Common myeloid progenitor, CD34-positive (primary cell): ENCODE measurements at regions not wholly inside any gene's neighbourhood (a gene's known extent, or its start where the extent isn't known, plus 50 kb on each side); places are given as distances from the start of the nearest gene placed in this dataset.

Source experiments
- CTCF ChIA-PET: fragments of 350-600 bp; sonication (Branson Sonifier 250); formaldehyde crosslinking; loops from one replicate; lab custom pipeline; 2021; ENCODE audit warnings: antibody characterized with exemption; lab: Charles Lee
- POLR2A ChIA-PET: fragments of 350-600 bp; sonication (Branson Sonifier 250); formaldehyde crosslinking; loops from one replicate; lab custom pipeline; 2021; ENCODE audit warnings: antibody characterized with exemption; lab: Charles Lee
- DNase-seq, 3 donors: peaks; one replicate each; pipeline versions ENCODE4 v3.0.0 to v3.0.0-alpha.2; 2013
- H3K27ac ChIP-seq, 2 experiments: 1 replicate in 1 of 2; 2 replicates in 1 of 2; pipeline ENCODE4 v1.7.0; 2013; ENCODE audit warnings: inconsistent platforms in 2 of 2, low read length in 2 of 2, mild to moderate bottlenecking in 2 of 2, low read depth in 1 of 2, moderate library complexity in 1 of 2; ENCODE audit not compliant: severe bottlenecking in 2 of 2, insufficient read depth in 1 of 2, poor library complexity in 1 of 2
- H3K27me3 ChIP-seq, 5 experiments: replicated peaks in 2 of 5; 1 replicate in 3 of 5; 2 replicates in 2 of 5; pipeline versions ENCODE4 v1.6.1 to v1.7.0; 2013; ENCODE audit warnings: low read length in 4 of 5, mild to moderate bottlenecking in 2 of 5, moderate library complexity in 2 of 5, inconsistent platforms in 1 of 5; ENCODE audit not compliant: insufficient read depth in 5 of 5, control insufficient read depth in 4 of 5
- H3K36me3 ChIP-seq, 4 experiments: 1 replicate in 2 of 4; 2 replicates in 2 of 4; pipeline versions ENCODE4 v1.6.1 to v1.7.0; 2013; ENCODE audit warnings: low read length in 3 of 4, control low read depth in 1 of 4, mild to moderate bottlenecking in 1 of 4; ENCODE audit not compliant: control insufficient read depth in 4 of 4, insufficient read depth in 4 of 4
- H3K4me1 ChIP-seq, 4 experiments: 1 replicate in 3 of 4; 2 replicates in 1 of 4; pipeline versions ENCODE4 v1.6.1 to v1.7.1; 2013; ENCODE audit warnings: low read length in 3 of 4, mild to moderate bottlenecking in 3 of 4, control low read depth in 1 of 4, inconsistent platforms in 1 of 4, moderate library complexity in 1 of 4; ENCODE audit not compliant: control insufficient read depth in 4 of 4, insufficient read depth in 4 of 4; ENCODE audit errors: control extremely low read depth in 1 of 4
- H3K4me3 ChIP-seq, 7 experiments: 1 replicate in 4 of 7; 2 replicates in 3 of 7; pipeline versions ENCODE4 v1.5.1 to v1.7.0; 2013; ENCODE audit warnings: mild to moderate bottlenecking in 7 of 7, low read length in 6 of 7, moderate library complexity in 6 of 7, inconsistent platforms in 2 of 7, low read depth in 2 of 7, control low read depth in 1 of 7; ENCODE audit not compliant: insufficient read depth in 4 of 7, control insufficient read depth in 1 of 7; ENCODE audit errors: extremely low read depth in 1 of 7
- H3K9me3 ChIP-seq, 5 experiments: 1 replicate in 4 of 5; 2 replicates in 1 of 5; pipeline versions ENCODE4 v1.6.1 to v1.7.1; 2013; ENCODE audit warnings: low read length in 4 of 5, mild to moderate bottlenecking in 2 of 5, inconsistent platforms in 1 of 5, low read depth in 1 of 5, moderate library complexity in 1 of 5; ENCODE audit not compliant: control insufficient read depth in 4 of 5, insufficient read depth in 2 of 5; ENCODE audit errors: control extremely low read depth in 1 of 5
- WGBS: methylation state at CpG from one replicate; pipeline ENCODE4 v1.1.5; 2013; ENCODE audit not compliant: insufficient coverage; 5-methylcytosine and 5-hydroxymethylcytosine counted together

- Histone ChIP-seq H3K36me3 (no peaks in the 10 kb centered on the region), H3K4me1 (peaks cover 0 to 6% (median 0%) of the 10 kb centered on the region in 4 experiments), H3K27ac (no peak overlapping the region), H3K9me3 (peaks cover 0 to under 1% (median 0%) of the 10 kb centered on the region in 5 experiments), H3K4me3 (no peak overlapping the region), H3K27me3 (no peaks in the 10 kb centered on the region)
- POLR2A ChIA-PET: interaction anchor here (0.6 kb wide), 1 partner anchor 135 kb away, joined by 5 read pairs; no protein-coding TSS in a partner anchor
- no CpG with 5 or more reads among the region's 3 CpGs for WGBS
- DNase-seq: no peak
- CTCF ChIA-PET: interaction anchor here (0.8 kb wide), 1 partner anchor 9 kb away, joined by 3 read pairs; no protein-coding TSS in a partner anchor
These were observed 80.8 kb upstream of the SEMA6A start for GRCh38 chr5:116655431-116655830.

GRCh38 chr5:116654925-116655324, 80.3 kb upstream of the SEMA6A start:
- H3K36me3 ChIP-seq: no peaks in the 10 kb centered on the region
- no peak for DNase-seq
- 93% methylated on average over 2 of the region's 3 CpGs for WGBS
- peaks cover 0 to 6% (median 0%) of the 10 kb centered on the region in 4 experiments for H3K4me1 ChIP-seq
- no peaks in the 10 kb centered on the region for H3K27me3 ChIP-seq
- ChIA-PET CTCF (interaction anchor here (0.8 kb wide), 1 partner anchor 8 kb away, joined by 3 read pairs; no protein-coding TSS in a partner anchor), POLR2A (interaction anchor here (0.6 kb wide), 1 partner anchor 136 kb away, joined by 5 read pairs; no protein-coding TSS in a partner anchor)
- no peak overlapping the region for H3K27ac ChIP-seq
- no peak overlapping the region for H3K4me3 ChIP-seq
- H3K9me3 ChIP-seq: no peaks in the 10 kb centered on the region

- Histone ChIP-seq H3K4me1 (no peaks in the 10 kb centered on the region), H3K36me3 (no peaks in the 10 kb centered on the region), H3K9me3 (no peaks in the 10 kb centered on the region), H3K27ac (no peak overlapping the region), H3K27me3 (no peaks in the 10 kb centered on the region), H3K4me3 (no peak overlapping the region)
- 90% methylated on average over 3 of the region's 3 CpGs for WGBS
- no peak for DNase-seq
- ChIA-PET POLR2A (no interaction called here), CTCF (no interaction called here)
These were observed 78.3 kb upstream of the SEMA6A start for GRCh38 chr5:116652903-116653302.

- ChIA-PET POLR2A (no interaction called here), CTCF (no interaction called here)
- WGBS: 86% methylated on average over 6 of the region's 7 CpGs
- Histone ChIP-seq H3K27me3 (no peaks in the 10 kb centered on the region), H3K4me3 (no peak overlapping the region), H3K36me3 (no peaks in the 10 kb centered on the region), H3K27ac (no peak overlapping the region), H3K4me1 (no peaks in the 10 kb centered on the region), H3K9me3 (no peaks in the 10 kb centered on the region)
- no peak for DNase-seq
These were observed 77.6 kb upstream of the SEMA6A start for GRCh38 chr5:116652196-116652729.

- no peak overlapping the region for H3K4me3 ChIP-seq
- no peak overlapping the region for H3K27ac ChIP-seq
- CTCF ChIA-PET: no interaction called here
- no peaks in the 10 kb centered on the region for H3K9me3 ChIP-seq
- WGBS: 84% methylated on average over 3 of the region's 3 CpGs
- H3K4me1 ChIP-seq: no peaks in the 10 kb centered on the region
- POLR2A ChIA-PET: no interaction called here
- no peak for DNase-seq
- no peaks in the 10 kb centered on the region for H3K36me3 ChIP-seq
- H3K27me3 ChIP-seq: no peaks in the 10 kb centered on the region
These were observed 77.0 kb upstream of the SEMA6A start for GRCh38 chr5:116651653-116652052.

- Histone ChIP-seq H3K27me3 (no peaks in the 10 kb centered on the region), H3K9me3 (no peaks in the 10 kb centered on the region), H3K36me3 (no peaks in the 10 kb centered on the region), H3K4me3 (no peak overlapping the region), H3K4me1 (no peaks in the 10 kb centered on the region), H3K27ac (no peak overlapping the region)
- DNase-seq: no peak
- WGBS: 92% methylated on average over 3 of the region's 4 CpGs
- ChIA-PET CTCF (interaction anchor here (0.7 kb wide), 1 partner anchor 42 kb away, joined by 3 read pairs; no protein-coding TSS in a partner anchor), POLR2A (no interaction called here)
These were observed 76.3 kb upstream of the SEMA6A start for GRCh38 chr5:116650964-116651363.

GRCh38 chr5:116650544-116650943, 75.9 kb upstream of the SEMA6A start:
- 100% methylated on average over 1 of the region's 7 CpGs for WGBS
- Histone ChIP-seq H3K4me3 (no peak overlapping the region), H3K27ac (no peak overlapping the region), H3K36me3 (no peaks in the 10 kb centered on the region), H3K9me3 (no peaks in the 10 kb centered on the region), H3K27me3 (no peaks in the 10 kb centered on the region), H3K4me1 (no peaks in the 10 kb centered on the region)
- no peak for DNase-seq
- CTCF ChIA-PET: interaction anchor here (0.7 kb wide), 1 partner anchor 41 kb away, joined by 3 read pairs; no protein-coding TSS in a partner anchor
- POLR2A ChIA-PET: no interaction called here
